ENCODE measurements at regions not wholly inside any gene's neighbourhood (a gene's known extent, or its start where the extent isn't known, plus 50 kb on each side); places are given as distances from the start of the nearest gene placed in this dataset.

DNA sequence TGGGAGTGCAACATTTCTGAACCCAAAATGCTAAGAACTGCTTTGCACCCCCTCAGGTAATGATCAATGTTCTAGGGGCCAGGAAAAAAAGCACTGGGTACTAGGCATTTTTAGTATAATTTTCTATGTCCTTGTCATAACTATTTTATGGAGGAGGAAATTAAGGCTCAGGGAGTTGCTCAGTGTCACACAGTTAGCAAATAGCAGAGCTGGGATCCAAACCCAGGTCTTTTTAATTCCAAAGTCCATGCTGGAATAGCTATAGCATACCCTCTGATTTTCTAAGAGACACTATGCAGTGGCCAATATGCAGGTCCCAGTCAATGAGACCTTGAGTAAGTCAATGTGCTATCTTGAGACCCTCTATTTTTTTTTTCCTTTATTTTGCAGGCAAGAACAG is 394.5 kb upstream of the USP24 start:
- Histone ChIP-seq H3K9me3 (ENCODE audit: control insufficient read depth, insufficient read depth, low read depth, low read length) (no peaks in the 10 kb centered on the region), H3K27me3 (ENCODE audit: control insufficient read depth, insufficient read depth, low read length) (no peaks in the 10 kb centered on the region), H4K20me1 (ENCODE audit: control insufficient read depth, extremely low read depth, insufficient read depth, low read length) (no peaks in the 10 kb centered on the region), H3K36me3 (ENCODE audit: control insufficient read depth, insufficient read depth, low read length) (no peaks in the 10 kb centered on the region), H3K79me2 (ENCODE audit: control insufficient read depth, insufficient read depth, low read length) (no peaks in the 10 kb centered on the region), H3K4me1 (ENCODE audit: control insufficient read depth, extremely low read depth, insufficient read depth, low read length) (no peaks in the 10 kb centered on the region), H3K9ac (ENCODE audit: insufficient read depth, low read length) (no peak overlapping the region), H3K27ac (ENCODE audit: insufficient read depth, low read length) (no peak overlapping the region), H3K4me3 (replicated peaks in 1 of 4; ENCODE audit: control extremely low read depth in 1 of 4, insufficient read depth in 1 of 4, low read depth in 3 of 4, low read length in 4 of 4) (no peak overlapping the region), H3K4me2 (ENCODE audit: extremely low read depth, insufficient read depth, low read length) (no peak overlapping the region), H2AFZ (ENCODE audit: low read length) (no peak overlapping the region)
- DNase-seq (ENCODE audit: low read depth in 2 of 2), result no peak
- TF ChIP-seq, protein P1, sequence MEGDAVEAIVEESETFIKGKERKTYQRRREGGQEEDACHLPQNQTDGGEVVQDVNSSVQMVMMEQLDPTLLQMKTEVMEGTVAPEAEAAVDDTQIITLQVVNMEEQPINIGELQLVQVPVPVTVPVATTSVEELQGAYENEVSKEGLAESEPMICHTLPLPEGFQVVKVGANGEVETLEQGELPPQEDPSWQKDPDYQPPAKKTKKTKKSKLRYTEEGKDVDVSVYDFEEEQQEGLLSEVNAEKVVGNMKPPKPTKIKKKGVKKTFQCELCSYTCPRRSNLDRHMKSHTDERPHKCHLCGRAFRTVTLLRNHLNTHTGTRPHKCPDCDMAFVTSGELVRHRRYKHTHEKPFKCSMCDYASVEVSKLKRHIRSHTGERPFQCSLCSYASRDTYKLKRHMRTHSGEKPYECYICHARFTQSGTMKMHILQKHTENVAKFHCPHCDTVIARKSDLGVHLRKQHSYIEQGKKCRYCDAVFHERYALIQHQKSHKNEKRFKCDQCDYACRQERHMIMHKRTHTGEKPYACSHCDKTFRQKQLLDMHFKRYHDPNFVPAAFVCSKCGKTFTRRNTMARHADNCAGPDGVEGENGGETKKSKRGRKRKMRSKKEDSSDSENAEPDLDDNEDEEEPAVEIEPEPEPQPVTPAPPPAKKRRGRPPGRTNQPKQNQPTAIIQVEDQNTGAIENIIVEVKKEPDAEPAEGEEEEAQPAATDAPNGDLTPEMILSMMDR (conservative IDR thresholded peaks at IDR 0.05 in 1 of 2, IDR thresholded peaks at IDR 0.05 in 1 of 2; ENCODE audit: low read depth in 1 of 2, low read length in 2 of 2), result no peak
- no peak for TF ChIP-seq EZH2 (IDR thresholded peaks at IDR 0.05; ENCODE audit: low read length, missing control alignments)

- no peak overlapping the region for H3K9ac ChIP-seq (ENCODE audit: insufficient read depth, low read length)
- H3K4me2 ChIP-seq (ENCODE audit: extremely low read depth, insufficient read depth, low read length), result no peak overlapping the region
- no peaks in the 10 kb centered on the region for H3K36me3 ChIP-seq (ENCODE audit: control insufficient read depth, insufficient read depth, low read length)
- H3K79me2 ChIP-seq (ENCODE audit: control insufficient read depth, insufficient read depth, low read length), result no peaks in the 10 kb centered on the region
- no peaks in the 10 kb centered on the region for H3K9me3 ChIP-seq (ENCODE audit: control insufficient read depth, insufficient read depth, low read depth, low read length)
- no peak overlapping the region for H2AFZ ChIP-seq (ENCODE audit: low read length)
- DNase-seq (ENCODE audit: low read depth in 2 of 2), result no peak
- no peak overlapping the region for H3K4me3 ChIP-seq (replicated peaks in 1 of 4; ENCODE audit: control extremely low read depth in 1 of 4, insufficient read depth in 1 of 4, low read depth in 3 of 4, low read length in 4 of 4)
- TF ChIP-seq EZH2 (IDR thresholded peaks at IDR 0.05; ENCODE audit: low read length, missing control alignments), result no peak
- TF ChIP-seq, protein P1 (conservative IDR thresholded peaks at IDR 0.05 in 1 of 2, IDR thresholded peaks at IDR 0.05 in 1 of 2; ENCODE audit: low read depth in 1 of 2, low read length in 2 of 2), result no peak
- no peak overlapping the region for H3K27ac ChIP-seq (ENCODE audit: insufficient read depth, low read length)
- H3K4me1 ChIP-seq (ENCODE audit: control insufficient read depth, extremely low read depth, insufficient read depth, low read length), result no peaks in the 10 kb centered on the region
- H4K20me1 ChIP-seq (ENCODE audit: control insufficient read depth, extremely low read depth, insufficient read depth, low read length), result no peaks in the 10 kb centered on the region
- no peaks in the 10 kb centered on the region for H3K27me3 ChIP-seq (ENCODE audit: control insufficient read depth, insufficient read depth, low read length)
These were observed 390.0 kb upstream of the USP24 start for GRCh38 chr1:55605155-55605554.

GRCh38 chr1:55604749-55605148 is 389.6 kb upstream of the USP24 start:
- no peak for DNase-seq (ENCODE audit: low read depth in 2 of 2)
- Histone ChIP-seq H3K36me3 (ENCODE audit: control insufficient read depth, insufficient read depth, low read length) (no peaks in the 10 kb centered on the region), H2AFZ (ENCODE audit: low read length) (no peak overlapping the region), H3K4me2 (ENCODE audit: extremely low read depth, insufficient read depth, low read length) (no peak overlapping the region), H4K20me1 (ENCODE audit: control insufficient read depth, extremely low read depth, insufficient read depth, low read length) (no peaks in the 10 kb centered on the region), H3K4me3 (replicated peaks in 1 of 4; ENCODE audit: control extremely low read depth in 1 of 4, insufficient read depth in 1 of 4, low read depth in 3 of 4, low read length in 4 of 4) (no peak overlapping the region), H3K9ac (ENCODE audit: insufficient read depth, low read length) (no peak overlapping the region), H3K9me3 (ENCODE audit: control insufficient read depth, insufficient read depth, low read depth, low read length) (no peaks in the 10 kb centered on the region), H3K4me1 (ENCODE audit: control insufficient read depth, extremely low read depth, insufficient read depth, low read length) (no peaks in the 10 kb centered on the region), H3K79me2 (ENCODE audit: control insufficient read depth, insufficient read depth, low read length) (no peaks in the 10 kb centered on the region), H3K27ac (ENCODE audit: insufficient read depth, low read length) (no peak overlapping the region), H3K27me3 (ENCODE audit: control insufficient read depth, insufficient read depth, low read length) (no peaks in the 10 kb centered on the region)
- TF ChIP-seq EZH2 (IDR thresholded peaks at IDR 0.05; ENCODE audit: low read length, missing control alignments), result no peak
- TF ChIP-seq, protein P1 (conservative IDR thresholded peaks at IDR 0.05 in 1 of 2, IDR thresholded peaks at IDR 0.05 in 1 of 2; ENCODE audit: low read depth in 1 of 2, low read length in 2 of 2), result no peak
